Neural cell (in vitro differentiated cells): ENCODE measurements at regions not wholly inside any gene's neighbourhood (a gene's known extent, or its start where the extent isn't known, plus 50 kb on each side); places are given as distances from the start of the nearest gene placed in this dataset.

ENCODE experiments used
- H2AFZ ChIP-seq: fragments of 200-600, 300-800 bp; sonication (generic), shearing (Covaris generic); 2 replicates; pipeline ENCODE4 v1.6.0; 2014; ENCODE audit warnings: low read depth, mild to moderate bottlenecking, antibody characterized with exemption, low read length, moderate library complexity
- H3F3A ChIP-seq: fragments of 200-600 bp; shearing (Covaris generic); 2 replicates; pipeline ENCODE4 v1.6.1; 2016; ENCODE audit warnings: mild to moderate bottlenecking, moderate library complexity, mixed read lengths, antibody characterized with exemption, low read length; ENCODE audit not compliant: insufficient read depth, poor library complexity, severe bottlenecking
- H3K27ac ChIP-seq: fragments of 200-600, 300-800 bp; sonication (generic), shearing (Covaris generic); 2 replicates; pipeline ENCODE4 v1.5.1; 2014; ENCODE audit warnings: mild to moderate bottlenecking, low read length, moderate library complexity
- H3K27me3 ChIP-seq: fragments of 300-800, 200-600 bp; sonication (generic), shearing (Covaris generic); 2 replicates; pipeline ENCODE4 v1.6.0; 2014; ENCODE audit warnings: mild to moderate bottlenecking, low read depth, low read length, moderate library complexity; ENCODE audit not compliant: insufficient read depth
- H3K36me3 ChIP-seq: fragments of 300-800, 200-600 bp; sonication (generic), shearing (Covaris generic); 2 replicates; pipeline ENCODE4 v1.5.1; 2014; ENCODE audit warnings: mild to moderate bottlenecking, antibody characterized with exemption, low read length, moderate library complexity; ENCODE audit not compliant: insufficient read depth
- H3K4me2 ChIP-seq: fragments of 300-800, 200-600 bp; sonication (generic), shearing (Covaris generic); 2 replicates; pipeline ENCODE4 v1.6.0; 2014; ENCODE audit warnings: mild to moderate bottlenecking, low read length
- H3K4me3 ChIP-seq: fragments of 300-800, 200-600 bp; sonication (generic), shearing (Covaris generic); 2 replicates; pipeline ENCODE4 v1.5.1; 2014; ENCODE audit warnings: mild to moderate bottlenecking, low read length, moderate library complexity
- H3K79me2 ChIP-seq: fragments of 200-600 bp; shearing (Covaris generic); replicated peaks from 2 replicates; pipeline ENCODE4 v1.6.0; 2014; ENCODE audit warnings: mild to moderate bottlenecking, low read length, moderate library complexity; ENCODE audit not compliant: insufficient read depth
- H3K9ac ChIP-seq: fragments of 300-800, 200-600 bp; sonication (generic), shearing (Covaris generic); 2 replicates; pipeline ENCODE4 v1.6.1; 2016; ENCODE audit warnings: mild to moderate bottlenecking, low read length, mixed read lengths
- H3K9me2 ChIP-seq: fragments of 200-600 bp; shearing (Covaris generic); 2 replicates; pipeline ENCODE4 v1.6.1; 2016; ENCODE audit warnings: mild to moderate bottlenecking, low read length, mixed read lengths; ENCODE audit not compliant: insufficient read depth
- H3K9me3 ChIP-seq: fragments of 200-600, 300-800 bp; sonication (generic), shearing (Covaris generic); 2 replicates; pipeline ENCODE4 v1.6.1; 2016; ENCODE audit warnings: mild to moderate bottlenecking, mixed run types, low read length, moderate library complexity, mixed read lengths
- H4K20me1 ChIP-seq: fragments of 200-600 bp; shearing (Covaris generic); 2 replicates; pipeline ENCODE4 v1.6.1; 2016; ENCODE audit warnings: mild to moderate bottlenecking, mixed run types; ENCODE audit not compliant: insufficient read depth
- EP300 ChIP-seq: fragments of 450-650 bp; conservative IDR thresholded peaks from 2 replicates; pipeline ENCODE4 v1.6.1; 2014; ENCODE audit warnings: antibody characterized with exemption, mild to moderate bottlenecking, moderate library complexity; ENCODE audit not compliant: poor library complexity, severe bottlenecking
- EZH2 ChIP-seq: fragments of 200-600, 300-800 bp; shearing (Covaris generic), sonication (generic); IDR thresholded peaks from 2 replicates; pipeline ENCODE4 v1.6.1; 2014; ENCODE audit warnings: antibody characterized with exemption, low read length, borderline replicate concordance, mild to moderate bottlenecking; ENCODE audit not compliant: insufficient read depth, poor library complexity, severe bottlenecking
- MXI1 ChIP-seq: fragments of 450-650 bp; conservative IDR thresholded peaks from 2 replicates; pipeline ENCODE4 v1.6.1; 2014; ENCODE audit warnings: antibody characterized with exemption, mild to moderate bottlenecking; ENCODE audit not compliant: poor library complexity, severe bottlenecking
- POLR2AphosphoS5 ChIP-seq: IDR thresholded peaks from 2 replicates; pipeline ENCODE4 v1.6.1; 2012
- RAD21 ChIP-seq: fragments of 450-650 bp; conservative IDR thresholded peaks from 2 replicates; pipeline ENCODE4 v1.6.1; 2014; ENCODE audit warnings: antibody characterized with exemption, mild to moderate bottlenecking, moderate library complexity
- SMC3 ChIP-seq: fragments of 450-650 bp; conservative IDR thresholded peaks from 2 replicates; pipeline ENCODE4 v1.6.1; 2014; ENCODE audit warnings: antibody characterized with exemption, mild to moderate bottlenecking, moderate library complexity; ENCODE audit not compliant: poor library complexity
- TAF1 ChIP-seq: IDR thresholded peaks from 2 replicates; pipeline ENCODE4 v1.6.1; 2012; ENCODE audit warnings: low read depth
- TF ChIP-seq, protein P1 (sequence below): fragments of 450-650 bp; IDR thresholded peaks from 2 replicates; pipeline ENCODE4 v1.5.1; 2014; ENCODE audit warnings: antibody characterized with exemption, mild to moderate bottlenecking, moderate library complexity; ENCODE audit not compliant: poor library complexity, severe bottlenecking
- TF ChIP-seq, protein P2 (sequence below): IDR thresholded peaks from 2 replicates; pipeline ENCODE4 v1.6.1; 2012; ENCODE audit warnings: borderline replicate concordance

GRCh38 chr9:99375481-99375880 is 153.4 kb downstream of the SEC61B start:
- Histone ChIP-seq H3K79me2 (no peaks in the 10 kb centered on the region), H3K4me3 (no peak overlapping the region), H3F3A (no peaks in the 10 kb centered on the region), H4K20me1 (no peaks in the 10 kb centered on the region), H3K9me3 (no peaks in the 10 kb centered on the region), H3K27ac (no peak overlapping the region), H3K9ac (no peak overlapping the region), H2AFZ (no peak overlapping the region), H3K36me3 (no peaks in the 10 kb centered on the region), H3K9me2 (no peaks in the 10 kb centered on the region), H3K4me2 (no peak overlapping the region), H3K27me3 (no peaks in the 10 kb centered on the region)
- no peak for TF ChIP-seq MXI1
- TF ChIP-seq, protein P1, sequence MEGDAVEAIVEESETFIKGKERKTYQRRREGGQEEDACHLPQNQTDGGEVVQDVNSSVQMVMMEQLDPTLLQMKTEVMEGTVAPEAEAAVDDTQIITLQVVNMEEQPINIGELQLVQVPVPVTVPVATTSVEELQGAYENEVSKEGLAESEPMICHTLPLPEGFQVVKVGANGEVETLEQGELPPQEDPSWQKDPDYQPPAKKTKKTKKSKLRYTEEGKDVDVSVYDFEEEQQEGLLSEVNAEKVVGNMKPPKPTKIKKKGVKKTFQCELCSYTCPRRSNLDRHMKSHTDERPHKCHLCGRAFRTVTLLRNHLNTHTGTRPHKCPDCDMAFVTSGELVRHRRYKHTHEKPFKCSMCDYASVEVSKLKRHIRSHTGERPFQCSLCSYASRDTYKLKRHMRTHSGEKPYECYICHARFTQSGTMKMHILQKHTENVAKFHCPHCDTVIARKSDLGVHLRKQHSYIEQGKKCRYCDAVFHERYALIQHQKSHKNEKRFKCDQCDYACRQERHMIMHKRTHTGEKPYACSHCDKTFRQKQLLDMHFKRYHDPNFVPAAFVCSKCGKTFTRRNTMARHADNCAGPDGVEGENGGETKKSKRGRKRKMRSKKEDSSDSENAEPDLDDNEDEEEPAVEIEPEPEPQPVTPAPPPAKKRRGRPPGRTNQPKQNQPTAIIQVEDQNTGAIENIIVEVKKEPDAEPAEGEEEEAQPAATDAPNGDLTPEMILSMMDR = no peak
- TF ChIP-seq, protein P2, sequence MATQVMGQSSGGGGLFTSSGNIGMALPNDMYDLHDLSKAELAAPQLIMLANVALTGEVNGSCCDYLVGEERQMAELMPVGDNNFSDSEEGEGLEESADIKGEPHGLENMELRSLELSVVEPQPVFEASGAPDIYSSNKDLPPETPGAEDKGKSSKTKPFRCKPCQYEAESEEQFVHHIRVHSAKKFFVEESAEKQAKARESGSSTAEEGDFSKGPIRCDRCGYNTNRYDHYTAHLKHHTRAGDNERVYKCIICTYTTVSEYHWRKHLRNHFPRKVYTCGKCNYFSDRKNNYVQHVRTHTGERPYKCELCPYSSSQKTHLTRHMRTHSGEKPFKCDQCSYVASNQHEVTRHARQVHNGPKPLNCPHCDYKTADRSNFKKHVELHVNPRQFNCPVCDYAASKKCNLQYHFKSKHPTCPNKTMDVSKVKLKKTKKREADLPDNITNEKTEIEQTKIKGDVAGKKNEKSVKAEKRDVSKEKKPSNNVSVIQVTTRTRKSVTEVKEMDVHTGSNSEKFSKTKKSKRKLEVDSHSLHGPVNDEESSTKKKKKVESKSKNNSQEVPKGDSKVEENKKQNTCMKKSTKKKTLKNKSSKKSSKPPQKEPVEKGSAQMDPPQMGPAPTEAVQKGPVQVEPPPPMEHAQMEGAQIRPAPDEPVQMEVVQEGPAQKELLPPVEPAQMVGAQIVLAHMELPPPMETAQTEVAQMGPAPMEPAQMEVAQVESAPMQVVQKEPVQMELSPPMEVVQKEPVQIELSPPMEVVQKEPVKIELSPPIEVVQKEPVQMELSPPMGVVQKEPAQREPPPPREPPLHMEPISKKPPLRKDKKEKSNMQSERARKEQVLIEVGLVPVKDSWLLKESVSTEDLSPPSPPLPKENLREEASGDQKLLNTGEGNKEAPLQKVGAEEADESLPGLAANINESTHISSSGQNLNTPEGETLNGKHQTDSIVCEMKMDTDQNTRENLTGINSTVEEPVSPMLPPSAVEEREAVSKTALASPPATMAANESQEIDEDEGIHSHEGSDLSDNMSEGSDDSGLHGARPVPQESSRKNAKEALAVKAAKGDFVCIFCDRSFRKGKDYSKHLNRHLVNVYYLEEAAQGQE = no peak
- no peak for TF ChIP-seq EZH2
- no peak for TF ChIP-seq SMC3
- no peak for TF ChIP-seq RAD21
- TF ChIP-seq EP300 = no peak
- no peak for TF ChIP-seq POLR2AphosphoS5
- no peak for TF ChIP-seq TAF1

- Histone ChIP-seq H3K9ac (no peak overlapping the region), H3K9me3 (no peaks in the 10 kb centered on the region), H3K36me3 (no peaks in the 10 kb centered on the region), H2AFZ (no peak overlapping the region), H4K20me1 (no peaks in the 10 kb centered on the region), H3K79me2 (no peaks in the 10 kb centered on the region), H3F3A (no peaks in the 10 kb centered on the region), H3K27me3 (no peaks in the 10 kb centered on the region), H3K4me2 (no peak overlapping the region), H3K4me3 (no peak overlapping the region), H3K27ac (no peak overlapping the region), H3K9me2 (no peaks in the 10 kb centered on the region)
- TF ChIP-seq SMC3 (no peak), POLR2AphosphoS5 (no peak), EZH2 (no peak), TAF1 (no peak), EP300 (no peak)
- TF ChIP-seq, protein P2 = no peak
These were observed 156.0 kb downstream of the SEC61B start for GRCh38 chr9:99377790-99378775.
